Liver (tissue), 8 donors: ENCODE measurements at regions not wholly inside any gene's neighbourhood (a gene's known extent, or its start where the extent isn't known, plus 50 kb on each side); places are given as distances from the start of the nearest gene placed in this dataset.

Experiments
- DNase-seq: peaks from one replicate; pipeline ENCODE4 v3.0.0-alpha.2; 2017; ENCODE audit warnings: low spot score
- H3K27ac ChIP-seq, 2 donors: one replicate each; pipeline ENCODE4 v1.7.0; 2013; ENCODE audit warnings: inconsistent platforms in 2 of 2, low read length in 2 of 2, control low read depth in 1 of 2, low read depth in 1 of 2, mild to moderate bottlenecking in 1 of 2
- H3K27me3 ChIP-seq, 4 donors: one replicate each; pipeline versions ENCODE4 v1.6.1 to v1.7.0; 2013; ENCODE audit warnings: low read length in 3 of 4, inconsistent platforms in 1 of 4, mild to moderate bottlenecking in 1 of 4, moderate library complexity in 1 of 4; ENCODE audit not compliant: control insufficient read depth in 4 of 4, insufficient read depth in 4 of 4
- H3K36me3 ChIP-seq, 4 donors: one replicate each; pipeline versions ENCODE4 v1.6.1 to v1.7.0; 2013; ENCODE audit warnings: low read length in 3 of 4, mild to moderate bottlenecking in 3 of 4, low read depth in 1 of 4, moderate library complexity in 1 of 4; ENCODE audit not compliant: control insufficient read depth in 4 of 4, insufficient read depth in 3 of 4
- H3K4me1 ChIP-seq, 4 donors: one replicate each; pipeline versions ENCODE4 v1.6.1 to v1.7.0; 2013; ENCODE audit warnings: low read length in 3 of 4, mild to moderate bottlenecking in 3 of 4, moderate library complexity in 1 of 4; ENCODE audit not compliant: control insufficient read depth in 4 of 4, insufficient read depth in 4 of 4
- H3K4me3 ChIP-seq, 3 donors: one replicate each; pipeline versions ENCODE4 v1.6.1 to v1.7.0; 2013; ENCODE audit warnings: low read length in 3 of 3, control low read depth in 1 of 3, low read depth in 1 of 3, mild to moderate bottlenecking in 1 of 3
- H3K9ac ChIP-seq, 2 donors: one replicate each; pipeline ENCODE4 v1.7.0; 2013; ENCODE audit warnings: low read length in 2 of 2, mild to moderate bottlenecking in 2 of 2, moderate library complexity in 2 of 2, control low read depth in 1 of 2, low read depth in 1 of 2
- H3K9me3 ChIP-seq, 4 donors: one replicate each; pipeline versions ENCODE4 v1.6.1 to v1.7.0; 2013; ENCODE audit warnings: low read length in 3 of 4; ENCODE audit not compliant: control insufficient read depth in 4 of 4
- ATF3 ChIP-seq: IDR thresholded peaks from 2 replicates; pipeline ENCODE4 v1.6.1; 2016; ENCODE audit warnings: antibody characterized with exemption
- CTCF ChIP-seq: fragments of 150-350 bp; IDR thresholded peaks from 2 replicates; pipeline ENCODE4 v1.5.1; 2017; ENCODE audit warnings: improper control_type of control experiment, low read depth, low read length; ENCODE audit not compliant: missing input control
- EGR1 ChIP-seq, 2 donors: IDR thresholded peaks; 2 replicates each; pipeline ENCODE4 v1.6.1; 2016 to 2018; ENCODE audit warnings: antibody characterized with exemption in 2 of 2, low read depth in 2 of 2
- FOXA1 ChIP-seq: IDR thresholded peaks from 2 replicates; pipeline ENCODE4 v1.6.1; 2016; ENCODE audit warnings: antibody characterized with exemption
- FOXA2 ChIP-seq: IDR thresholded peaks from 2 replicates; pipeline ENCODE4 v1.6.1; 2016; ENCODE audit warnings: antibody characterized with exemption
- HNF4A ChIP-seq, 2 donors: conservative IDR thresholded peaks; 2 replicates each; pipeline ENCODE4 v1.6.1; 2016; ENCODE audit warnings: antibody characterized with exemption in 2 of 2, mild to moderate bottlenecking in 2 of 2
- HNF4G ChIP-seq: IDR thresholded peaks from 2 replicates; pipeline ENCODE4 v1.6.1; 2016; ENCODE audit warnings: antibody characterized with exemption
- MAX ChIP-seq: IDR thresholded peaks from 2 replicates; pipeline ENCODE4 v1.6.1; 2016; ENCODE audit warnings: antibody characterized with exemption
- NR2F2 ChIP-seq: IDR thresholded peaks from 2 replicates; pipeline ENCODE4 v1.6.1; 2016; ENCODE audit warnings: antibody characterized with exemption
- RAD21 ChIP-seq, 2 donors: IDR thresholded peaks; 2 replicates each; pipeline ENCODE4 v1.6.1; 2016; ENCODE audit warnings: antibody characterized with exemption in 2 of 2, mild to moderate bottlenecking in 2 of 2
- RXRA ChIP-seq, 2 donors: IDR thresholded peaks; 2 replicates each; pipeline ENCODE4 v1.6.1; 2017 to 2018; ENCODE audit warnings: antibody characterized with exemption in 2 of 2, mild to moderate bottlenecking in 1 of 2
- SP1 ChIP-seq: IDR thresholded peaks from 2 replicates; pipeline ENCODE4 v1.6.1; 2018; ENCODE audit warnings: antibody characterized with exemption, mild to moderate bottlenecking
- TAF1 ChIP-seq: conservative IDR thresholded peaks from 2 replicates; pipeline ENCODE4 v1.6.1; 2016; ENCODE audit warnings: antibody characterized with exemption, mild to moderate bottlenecking
- YY1 ChIP-seq: IDR thresholded peaks from 2 replicates; pipeline ENCODE4 v1.6.1; 2016; ENCODE audit warnings: antibody characterized with exemption, mild to moderate bottlenecking
- WGBS: extraction: QIAGEN DNeasy Blood & Tissue Kit; methylation state at CpG from one replicate; pipeline ENCODE4 v1.1.7; 2013; 5-methylcytosine and 5-hydroxymethylcytosine counted together
- TF ChIP-seq, protein P1 (sequence below): IDR thresholded peaks from 2 replicates; pipeline ENCODE4 v1.6.1; 2016; ENCODE audit warnings: antibody characterized with exemption, mild to moderate bottlenecking
- donor health status: healthy.
- donor health status: healthy.
- donor health status: healthy.
- donor health status: healthy.
- donor health status: healthy.

- no peaks in the 10 kb centered on the region for H3K36me3 ChIP-seq
- no peaks in the 10 kb centered on the region for H3K4me1 ChIP-seq
- DNase-seq, result no peak
- H3K4me3 ChIP-seq, result no peak overlapping the region
- no peak overlapping the region for H3K27ac ChIP-seq
- 52% methylated on average over 5 of the region's 5 CpGs for WGBS
- TF ChIP-seq ATF3, result no peak
- no peak for TF ChIP-seq TAF1
- no peak for TF ChIP-seq EGR1 (IDR thresholded peaks at IDR 0.05; ENCODE audit: low read depth in 2 of 2)
- TF ChIP-seq RAD21 (IDR thresholded peaks at IDR 0.05), result no peak
- no peak for TF ChIP-seq YY1
- TF ChIP-seq HNF4A (conservative IDR thresholded peaks at IDR 0.05), result no peak
- TF ChIP-seq RXRA (IDR thresholded peaks at IDR 0.05), result no peak
- TF ChIP-seq SP1, result no peak
- TF ChIP-seq MAX, result no peak
- TF ChIP-seq FOXA1, result no peak
- no peak for TF ChIP-seq FOXA2
- TF ChIP-seq CTCF, result no peak
- TF ChIP-seq, protein P1, sequence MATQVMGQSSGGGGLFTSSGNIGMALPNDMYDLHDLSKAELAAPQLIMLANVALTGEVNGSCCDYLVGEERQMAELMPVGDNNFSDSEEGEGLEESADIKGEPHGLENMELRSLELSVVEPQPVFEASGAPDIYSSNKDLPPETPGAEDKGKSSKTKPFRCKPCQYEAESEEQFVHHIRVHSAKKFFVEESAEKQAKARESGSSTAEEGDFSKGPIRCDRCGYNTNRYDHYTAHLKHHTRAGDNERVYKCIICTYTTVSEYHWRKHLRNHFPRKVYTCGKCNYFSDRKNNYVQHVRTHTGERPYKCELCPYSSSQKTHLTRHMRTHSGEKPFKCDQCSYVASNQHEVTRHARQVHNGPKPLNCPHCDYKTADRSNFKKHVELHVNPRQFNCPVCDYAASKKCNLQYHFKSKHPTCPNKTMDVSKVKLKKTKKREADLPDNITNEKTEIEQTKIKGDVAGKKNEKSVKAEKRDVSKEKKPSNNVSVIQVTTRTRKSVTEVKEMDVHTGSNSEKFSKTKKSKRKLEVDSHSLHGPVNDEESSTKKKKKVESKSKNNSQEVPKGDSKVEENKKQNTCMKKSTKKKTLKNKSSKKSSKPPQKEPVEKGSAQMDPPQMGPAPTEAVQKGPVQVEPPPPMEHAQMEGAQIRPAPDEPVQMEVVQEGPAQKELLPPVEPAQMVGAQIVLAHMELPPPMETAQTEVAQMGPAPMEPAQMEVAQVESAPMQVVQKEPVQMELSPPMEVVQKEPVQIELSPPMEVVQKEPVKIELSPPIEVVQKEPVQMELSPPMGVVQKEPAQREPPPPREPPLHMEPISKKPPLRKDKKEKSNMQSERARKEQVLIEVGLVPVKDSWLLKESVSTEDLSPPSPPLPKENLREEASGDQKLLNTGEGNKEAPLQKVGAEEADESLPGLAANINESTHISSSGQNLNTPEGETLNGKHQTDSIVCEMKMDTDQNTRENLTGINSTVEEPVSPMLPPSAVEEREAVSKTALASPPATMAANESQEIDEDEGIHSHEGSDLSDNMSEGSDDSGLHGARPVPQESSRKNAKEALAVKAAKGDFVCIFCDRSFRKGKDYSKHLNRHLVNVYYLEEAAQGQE, result no peak
- no peak for TF ChIP-seq HNF4G
- no peak for TF ChIP-seq NR2F2
- no peaks in the 10 kb centered on the region for H3K27me3 ChIP-seq
- no peak overlapping the region for H3K9ac ChIP-seq
- H3K9me3 ChIP-seq, result no peaks in the 10 kb centered on the region
Measured at GRCh38 chr3:94310341-94311135, 247.7 kb downstream of the NSUN3 start.

- Histone ChIP-seq H3K4me3 (no peak overlapping the region), H3K27ac (no peak overlapping the region), H3K36me3 (no peaks in the 10 kb centered on the region), H3K9me3 (no peaks in the 10 kb centered on the region), H3K27me3 (no peaks in the 10 kb centered on the region), H3K9ac (no peak overlapping the region), H3K4me1 (no peaks in the 10 kb centered on the region)
- no peak for TF ChIP-seq NR2F2
- WGBS, result 77% methylated on average over 3 of the region's 3 CpGs
- DNase-seq, result no peak
Measured at GRCh38 chr3:94311651-94312050, 248.8 kb downstream of the NSUN3 start.
